K562 (cell line): ENCODE measurements at regions not wholly inside any gene's neighbourhood (a gene's known extent, or its start where the extent isn't known, plus 50 kb on each side); places are given as distances from the start of the nearest gene placed in this dataset.

ENCODE experiments used
- ATAC-seq: fragments of 200-7000 bp; cut with Tn5 transposase; 3 replicates; pipeline ENCODE4 v1.9.1; 2020; ENCODE audit warnings: moderate library complexity
- BruUV-seq: library from RNA; stranded (reverse); fragments of 400-500 nt; replicated peaks from 2 replicates; lab custom pipeline; 2021; lab: Mats Ljungman, UMichigan
- CTCF ChIA-PET: fragments of 300-600 bp; formaldehyde crosslinking; extraction: SDS; loops from one replicate; lab custom pipeline; 2021; ENCODE audit warnings: low intra/inter-chr PET ratio; lab: Yijun Ruan, JAX
- POLR2A ChIA-PET: fragments of 300-600, 350-650 bp; sonication (Branson Sonifier 250); formaldehyde crosslinking; extraction: SDS; loops from one replicate; lab custom pipeline; 2021; ENCODE audit warnings: antibody characterized with exemption, inconsistent platforms; lab: Yijun Ruan, JAX
- DNase-seq, 4 experiments: peaks; one replicate each; pipeline versions ENCODE4 v3.0.0 to v3.0.0-alpha.2; 2011 to 2018; ENCODE audit warnings: low spot score in 3 of 4, mixed read lengths in 3 of 4; ENCODE audit errors: extremely low read depth in 1 of 4
- FAIRE-seq: peaks from 2 replicates; lab custom pipeline; 2011; peaks lifted over from hg19 to GRCh38; lab: Jason Lieb, UNC
- H2AFZ ChIP-seq: 2 replicates; pipeline ENCODE4 v1.6.0; 2011; ENCODE audit warnings: low read depth, low read length, control low read depth, inconsistent platforms
- H3K27ac ChIP-seq: fragments of 200-600 bp; 3 replicates; pipeline ENCODE4 v1.8.0; 2011; ENCODE audit warnings: low read depth, mild to moderate bottlenecking, control low read depth, inconsistent platforms, low read length, moderate library complexity, mixed read lengths; ENCODE audit errors: extremely low read depth
- H3K27me3 ChIP-seq, 2 experiments: fragments of 300-600 bp in 1 of 2; 2 replicates in 1 of 2; 3 replicates in 1 of 2; pipeline versions ENCODE4 v1.6.0 to v1.8.0; 2011; ENCODE audit warnings: inconsistent platforms in 2 of 2, low read length in 2 of 2, mild to moderate bottlenecking in 1 of 2, mixed read lengths in 1 of 2, moderate library complexity in 1 of 2; ENCODE audit not compliant: control insufficient read depth in 2 of 2, insufficient read depth in 2 of 2
- H3K36me3 ChIP-seq: fragments of 300-600 bp; 3 replicates; pipeline ENCODE4 v1.8.0; 2011; ENCODE audit warnings: mild to moderate bottlenecking, low read length, inconsistent platforms; ENCODE audit not compliant: control insufficient read depth, insufficient read depth
- H3K4me1 ChIP-seq, 2 experiments: fragments of 200-600 bp in 1 of 2; replicated peaks in 1 of 2; 2 replicates in 1 of 2; 3 replicates in 1 of 2; pipeline versions ENCODE4 v1.5.1 to v1.8.0; 2011; ENCODE audit warnings: inconsistent platforms in 2 of 2, low read length in 2 of 2, mild to moderate bottlenecking in 1 of 2, mixed read lengths in 1 of 2, moderate library complexity in 1 of 2; ENCODE audit not compliant: control insufficient read depth in 2 of 2, insufficient read depth in 2 of 2
- H3K4me2 ChIP-seq: 2 replicates; pipeline ENCODE4 v1.6.1; 2011; ENCODE audit warnings: low read length, control low read depth, inconsistent platforms, mixed read lengths; ENCODE audit not compliant: insufficient read depth
- H3K4me3 ChIP-seq: fragments of 200-600 bp; sonication (generic), shearing (Covaris generic); 2 replicates; pipeline ENCODE4 v1.5.1; 2016; ENCODE audit warnings: control low read depth, inconsistent platforms
- H3K79me2 ChIP-seq: fragments of 200-600 bp; 3 replicates; pipeline ENCODE4 v1.8.0; 2011; ENCODE audit warnings: low read length, inconsistent platforms; ENCODE audit not compliant: control insufficient read depth, insufficient read depth
- H3K9ac ChIP-seq, 2 experiments: 2 replicates each; pipeline versions ENCODE4 v1.6.0 to v1.6.1; 2011; ENCODE audit warnings: low read depth in 2 of 2, low read length in 2 of 2, control low read depth in 1 of 2, inconsistent platforms in 1 of 2, mild to moderate bottlenecking in 1 of 2, mixed read lengths in 1 of 2; ENCODE audit not compliant: insufficient read depth in 1 of 2
- H3K9me1 ChIP-seq: one replicate; pipeline ENCODE4 v1.6.0; 2011; ENCODE audit warnings: inconsistent platforms, mild to moderate bottlenecking, low read length, moderate library complexity; ENCODE audit not compliant: control insufficient read depth, insufficient read depth
- H3K9me3 ChIP-seq: replicated peaks from 2 replicates; pipeline ENCODE4 v1.5.1; 2011; ENCODE audit warnings: low read depth, low read length, inconsistent platforms; ENCODE audit not compliant: control insufficient read depth, insufficient read depth
- H4K20me1 ChIP-seq: replicated peaks from 2 replicates; pipeline ENCODE4 v1.6.1; 2011; ENCODE audit warnings: low read length, inconsistent platforms, mixed read lengths; ENCODE audit not compliant: control insufficient read depth, insufficient read depth
- BHLHE40 ChIP-seq: IDR thresholded peaks from 2 replicates; pipeline ENCODE4 v1.6.1; 2011; ENCODE audit warnings: low read length, improper control_type of control experiment
- NELFE ChIP-seq: IDR thresholded peaks from 2 replicates; pipeline ENCODE4 v1.6.1; 2011; ENCODE audit warnings: mild to moderate bottlenecking; ENCODE audit not compliant: insufficient read depth, insufficient read length
- OTX1 ChIP-seq: fragments of 450-650 bp; formaldehyde crosslinking; IDR thresholded peaks from 2 replicates; pipeline ENCODE4 v1.4.0; 2022; ENCODE audit warnings: mild to moderate bottlenecking
- POLR2A ChIP-seq: fragments of 450-650 bp; conservative IDR thresholded peaks from 2 replicates; pipeline ENCODE4 v1.6.1; 2016
- TAF9B ChIP-seq: fragments of 450-650 bp; IDR thresholded peaks from 2 replicates; pipeline ENCODE4 v1.6.1; 2018; ENCODE audit warnings: mild to moderate bottlenecking; ENCODE audit not compliant: partially characterized antibody
- TBP ChIP-seq: optimal IDR thresholded peaks from 2 replicates; pipeline ENCODE3; 2011; ENCODE audit warnings: low read depth, low read length, improper control_type of control experiment
- TRIM28 ChIP-seq: fragments of 450-650 bp; IDR thresholded peaks from 2 replicates; pipeline ENCODE4 v1.6.1; 2017
- YY1 ChIP-seq, 3 experiments: IDR thresholded peaks; 2 replicates each; pipeline ENCODE4 v1.6.1; 2011; ENCODE audit warnings: low read length in 2 of 3, mild to moderate bottlenecking in 2 of 3, moderate library complexity in 2 of 3, borderline replicate concordance in 1 of 3, control low read depth in 1 of 3, low read depth in 1 of 3; ENCODE audit not compliant: insufficient read depth in 3 of 3, insufficient replicate concordance in 2 of 3, control insufficient read depth in 1 of 3, insufficient read length in 1 of 3; ENCODE audit errors: extremely low read depth in 1 of 3
- ZC3H8 ChIP-seq: fragments of 450-650 bp; IDR thresholded peaks from 2 replicates; pipeline ENCODE4 v1.6.1; 2017
- ZNF354B ChIP-seq: fragments of 250-450 bp; sonication (Bioruptor Pico); IDR thresholded peaks from 2 replicates; pipeline ENCODE4 v1.4.0; 2020
- ZNF449 ChIP-seq: fragments of 250-450 bp; sonication (Bioruptor Pico); IDR thresholded peaks from 2 replicates; pipeline ENCODE4 v1.8.0; 2022; ENCODE audit warnings: moderate library complexity, mild to moderate bottlenecking, inconsistent platforms
- in situ Hi-C: fragments of 300-500 bp; cut with MboI; formaldehyde crosslinking; loops from 4 replicates; pipeline ENCODE4 v1.15.0; 2018; ENCODE audit warnings: inconsistent platforms, mixed read lengths
- intact Hi-C: fragments of 100-400 bp; cut with micrococcal nuclease; formaldehyde crosslinking; loops from 2 replicates; pipeline ENCODE4 v1.14.2; 2022
- TF ChIP-seq, protein P1 (sequence below): fragments of 450-650 bp; formaldehyde crosslinking; IDR thresholded peaks from 2 replicates; pipeline ENCODE4 v1.4.0; 2022; ENCODE audit warnings: missing genetic modification characterization

- no peak for ATAC-seq
- Histone ChIP-seq H4K20me1 (no peaks in the 10 kb centered on the region), H3K4me2 (no peak overlapping the region), H3K36me3 (no peaks in the 10 kb centered on the region), H3K4me1 (no peaks in the 10 kb centered on the region), H3K9me3 (peaks cover 4% of the 10 kb centered on the region), H3K4me3 (no peak overlapping the region), H2AFZ (no peak overlapping the region), H3K9ac (no peak overlapping the region), H3K9me1 (no peaks in the 10 kb centered on the region), H3K79me2 (no peaks in the 10 kb centered on the region), H3K27ac (no peak overlapping the region), H3K27me3 (no peaks in the 10 kb centered on the region)
- BruUV-seq = no TSS peak
- CTCF ChIA-PET = no interaction called here
- DNase-seq = no peak
- POLR2A ChIA-PET = no interaction called here
- no peak for FAIRE-seq
- intact Hi-C loops = no loop called here
- in situ Hi-C loops = no loop called here
- TF ChIP-seq POLR2A (no peak), ZNF354B (CRISPR knock-in tag) (no peak), OTX1 (CRISPR knock-in tag) (no peak), ZC3H8 (no peak), TRIM28 (no peak), TBP (no peak), ZNF449 (CRISPR knock-in tag) (no peak), NELFE (no peak), YY1 (IDR thresholded peaks at IDR 0.05; ENCODE audit: borderline replicate concordance in 1 of 3, control insufficient read depth in 1 of 3, extremely low read depth in 1 of 3, insufficient read depth in 3 of 3, insufficient read length in 1 of 3, insufficient replicate concordance in 2 of 3, low read depth in 1 of 3, low read length in 2 of 3) (no peak), TAF9B (no peak), BHLHE40 (no peak)
- TF ChIP-seq, protein P1, sequence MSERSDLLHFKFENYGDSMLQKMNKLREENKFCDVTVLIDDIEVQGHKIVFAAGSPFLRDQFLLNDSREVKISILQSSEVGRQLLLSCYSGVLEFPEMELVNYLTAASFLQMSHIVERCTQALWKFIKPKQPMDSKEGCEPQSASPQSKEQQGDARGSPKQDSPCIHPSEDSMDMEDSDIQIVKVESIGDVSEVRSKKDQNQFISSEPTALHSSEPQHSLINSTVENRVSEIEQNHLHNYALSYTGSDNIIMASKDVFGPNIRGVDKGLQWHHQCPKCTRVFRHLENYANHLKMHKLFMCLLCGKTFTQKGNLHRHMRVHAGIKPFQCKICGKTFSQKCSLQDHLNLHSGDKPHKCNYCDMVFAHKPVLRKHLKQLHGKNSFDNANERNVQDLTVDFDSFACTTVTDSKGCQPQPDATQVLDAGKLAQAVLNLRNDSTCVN (CRISPR knock-in tag) = no peak
These were observed 119.4 kb upstream of the ARPP21 start for GRCh38 chr3:35519936-35520335.
